Skeletal muscle satellite cell (primary cell): ENCODE measurements at regions not wholly inside any gene's neighbourhood (a gene's known extent, or its start where the extent isn't known, plus 50 kb on each side); places are given as distances from the start of the nearest gene placed in this dataset.

Experiments used
- H3K27me3 ChIP-seq: 2 replicates; pipeline ENCODE4 v1.7.0; 2013; ENCODE audit warnings: low read length; ENCODE audit not compliant: control insufficient read depth, insufficient read depth
- H3K36me3 ChIP-seq: 2 replicates; pipeline ENCODE4 v1.7.0; 2013; ENCODE audit warnings: mild to moderate bottlenecking, control low read depth, low read length; ENCODE audit not compliant: insufficient read depth
- H3K4me1 ChIP-seq: 2 replicates; pipeline ENCODE4 v1.7.0; 2013; ENCODE audit warnings: low read length; ENCODE audit not compliant: control insufficient read depth, insufficient read depth
- H3K4me2 ChIP-seq: 2 replicates; pipeline ENCODE4 v1.7.0; 2013; ENCODE audit warnings: mild to moderate bottlenecking, low read length
- H3K4me3 ChIP-seq: 2 replicates; pipeline ENCODE4 v1.7.0; 2013; ENCODE audit warnings: low read length
- H3K9ac ChIP-seq: 2 replicates; pipeline ENCODE4 v1.7.0; 2013; ENCODE audit warnings: mild to moderate bottlenecking, low read depth, low read length, moderate library complexity
- H3K9me3 ChIP-seq: replicated peaks from 2 replicates; pipeline ENCODE4 v1.7.0; 2013; ENCODE audit warnings: mild to moderate bottlenecking, control low read depth, low read length

- no peak overlapping the region for H3K9ac ChIP-seq
- H3K9me3 ChIP-seq = no peaks in the 10 kb centered on the region
- no peak overlapping the region for H3K4me3 ChIP-seq
- H3K27me3 ChIP-seq = no peaks in the 10 kb centered on the region
- H3K4me2 ChIP-seq = no peak overlapping the region
- H3K36me3 ChIP-seq = no peaks in the 10 kb centered on the region
- no peaks in the 10 kb centered on the region for H3K4me1 ChIP-seq
These were observed 239.0 kb upstream of the GLRA2 start for GRCh38 chrX:14290335-14290734.

GRCh38 chrX:14274691-14275090 lies 245.0 kb upstream of the GEMIN8 start:
- Histone ChIP-seq H3K9me3 (peaks cover 2% of the 10 kb centered on the region), H3K4me1 (no peaks in the 10 kb centered on the region), H3K9ac (no peak overlapping the region), H3K4me2 (no peak overlapping the region), H3K36me3 (no peaks in the 10 kb centered on the region), H3K27me3 (no peaks in the 10 kb centered on the region), H3K4me3 (no peak overlapping the region)

- Histone ChIP-seq H3K27me3 (no peaks in the 10 kb centered on the region), H3K4me2 (no peak overlapping the region)
These were observed 237.5 kb upstream of the GEMIN8 start for GRCh38 chrX:14267216-14267615.

GRCh38 chrX:14266705-14267104 lies 237.0 kb upstream of the GEMIN8 start:
- H3K4me3 ChIP-seq = no peak overlapping the region
- no peak overlapping the region for H3K4me2 ChIP-seq
- H3K9ac ChIP-seq = no peak overlapping the region
- no peaks in the 10 kb centered on the region for H3K36me3 ChIP-seq
- H3K27me3 ChIP-seq = no peaks in the 10 kb centered on the region
- H3K4me1 ChIP-seq = no peaks in the 10 kb centered on the region
- no peaks in the 10 kb centered on the region for H3K9me3 ChIP-seq

More at GRCh38 chrX:14267216-14267615, 237.5 kb upstream of the GEMIN8 start:
- Histone ChIP-seq H3K4me3 (no peak overlapping the region), H3K9ac (no peak overlapping the region), H3K36me3 (no peaks in the 10 kb centered on the region), H3K4me1 (no peaks in the 10 kb centered on the region), H3K9me3 (no peaks in the 10 kb centered on the region)

- Histone ChIP-seq H3K9ac (no peak overlapping the region), H3K36me3 (no peaks in the 10 kb centered on the region), H3K9me3 (no peaks in the 10 kb centered on the region), H3K4me1 (no peaks in the 10 kb centered on the region), H3K27me3 (no peaks in the 10 kb centered on the region), H3K4me2 (no peak overlapping the region), H3K4me3 (no peak overlapping the region)
These were observed 214.1 kb upstream of the GEMIN8 start for GRCh38 chrX:14243823-14244222.

GRCh38 chrX:14235004-14235403 lies 205.3 kb upstream of the GEMIN8 start:
- Histone ChIP-seq H3K9ac (no peak overlapping the region), H3K4me1 (no peaks in the 10 kb centered on the region), H3K4me2 (no peak overlapping the region), H3K9me3 (no peaks in the 10 kb centered on the region), H3K27me3 (no peaks in the 10 kb centered on the region), H3K4me3 (no peak overlapping the region), H3K36me3 (no peaks in the 10 kb centered on the region)

- H3K9ac ChIP-seq = no peak overlapping the region
- H3K27me3 ChIP-seq = no peaks in the 10 kb centered on the region
- H3K9me3 ChIP-seq = no peaks in the 10 kb centered on the region
- H3K4me3 ChIP-seq = no peak overlapping the region
- H3K36me3 ChIP-seq = no peaks in the 10 kb centered on the region
- H3K4me1 ChIP-seq = no peaks in the 10 kb centered on the region
- no peak overlapping the region for H3K4me2 ChIP-seq
These were observed 203.0 kb upstream of the GEMIN8 start for GRCh38 chrX:14232688-14233087.

- Histone ChIP-seq H3K4me3 (no peak overlapping the region), H3K9ac (no peak overlapping the region), H3K9me3 (no peaks in the 10 kb centered on the region), H3K27me3 (no peaks in the 10 kb centered on the region), H3K36me3 (no peaks in the 10 kb centered on the region), H3K4me2 (no peak overlapping the region), H3K4me1 (no peaks in the 10 kb centered on the region)
These were observed 198.9 kb upstream of the GEMIN8 start for GRCh38 chrX:14228611-14229010.

- H3K4me1 ChIP-seq = no peaks in the 10 kb centered on the region
- no peaks in the 10 kb centered on the region for H3K36me3 ChIP-seq
- no peak overlapping the region for H3K4me3 ChIP-seq
- H3K4me2 ChIP-seq = no peak overlapping the region
- no peak overlapping the region for H3K9ac ChIP-seq
- H3K27me3 ChIP-seq = no peaks in the 10 kb centered on the region
- H3K9me3 ChIP-seq = no peaks in the 10 kb centered on the region
These were observed 190.8 kb upstream of the GEMIN8 start for GRCh38 chrX:14220386-14220944.

- Histone ChIP-seq H3K27me3 (no peaks in the 10 kb centered on the region), H3K9ac (no peak overlapping the region), H3K4me2 (no peak overlapping the region)
These were observed 179.3 kb upstream of the GEMIN8 start for GRCh38 chrX:14209034-14209433.

GRCh38 chrX:14194711-14195110 lies 165.0 kb upstream of the GEMIN8 start:
- Histone ChIP-seq H3K4me3 (no peak overlapping the region), H3K4me2 (no peak overlapping the region), H3K36me3 (no peaks in the 10 kb centered on the region), H3K4me1 (no peaks in the 10 kb centered on the region), H3K27me3 (no peaks in the 10 kb centered on the region), H3K9me3 (no peaks in the 10 kb centered on the region), H3K9ac (no peak overlapping the region)

More at GRCh38 chrX:14209034-14209433, 179.3 kb upstream of the GEMIN8 start:
- no peaks in the 10 kb centered on the region for H3K36me3 ChIP-seq
- no peaks in the 10 kb centered on the region for H3K4me1 ChIP-seq
- H3K9me3 ChIP-seq = no peaks in the 10 kb centered on the region
- no peak overlapping the region for H3K4me3 ChIP-seq

GRCh38 chrX:14193547-14193946 lies 163.9 kb upstream of the GEMIN8 start:
- H3K4me3 ChIP-seq = no peak overlapping the region
- no peak overlapping the region for H3K4me2 ChIP-seq
- no peaks in the 10 kb centered on the region for H3K9me3 ChIP-seq
- no peaks in the 10 kb centered on the region for H3K27me3 ChIP-seq
- no peaks in the 10 kb centered on the region for H3K4me1 ChIP-seq
- no peak overlapping the region for H3K9ac ChIP-seq
- no peaks in the 10 kb centered on the region for H3K36me3 ChIP-seq
